ENCODE measurements at regions not wholly inside any gene's neighbourhood (a gene's known extent, or its start where the extent isn't known, plus 50 kb on each side); places are given as distances from the start of the nearest gene placed in this dataset.

- H3K27me3 ChIP-seq = no peaks in the 10 kb centered on the region
- DNase-seq = no peak
- intact Hi-C loops (cut with DNase I; ENCODE audit: low total_unique reads) = no loop called here
- no peaks in the 10 kb centered on the region for H3K4me1 ChIP-seq
- H3K9me3 ChIP-seq = no peaks in the 10 kb centered on the region
- TF ChIP-seq CTCF (IDR thresholded peaks at IDR 0.05) = no peak
- H3K4me3 ChIP-seq = no peak overlapping the region
- H3K36me3 ChIP-seq = no peaks in the 10 kb centered on the region
- no peak overlapping the region for H3K27ac ChIP-seq
Measured at GRCh38 chr1:224565611-224566406, 50.3 kb upstream of the CNIH3 start.
